ENCODE measurements at regions not wholly inside any gene's neighbourhood (a gene's known extent, or its start where the extent isn't known, plus 50 kb on each side); places are given as distances from the start of the nearest gene placed in this dataset.

DNA sequence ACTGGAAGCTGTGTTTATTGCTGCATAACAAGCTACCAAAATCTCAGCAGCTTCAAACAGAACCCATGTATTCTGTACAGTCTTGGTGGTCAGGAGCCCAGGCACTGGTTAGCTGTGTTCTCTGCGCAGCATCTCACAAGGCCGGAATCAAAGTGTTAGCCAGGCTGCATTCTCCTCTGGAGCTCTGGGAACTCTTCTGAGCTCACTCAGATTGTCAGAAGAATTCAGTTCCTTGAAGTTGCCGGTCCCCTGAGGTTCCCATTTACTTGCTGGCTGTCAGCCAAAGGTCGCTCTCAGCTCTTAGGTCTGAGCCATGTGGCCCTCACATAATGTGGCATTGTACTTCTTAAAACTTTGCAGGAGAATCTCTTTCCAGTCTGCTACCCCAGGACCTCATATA, 123.6 kb upstream of the SMIM21 start:
- intact Hi-C loops (cut with DNase I), result loop anchor here in 1 of 2 donors (10.0 kb wide), 1 partner anchor 366 kb away; no protein-coding TSS in a partner anchor
- no peak for ATAC-seq

DNA sequence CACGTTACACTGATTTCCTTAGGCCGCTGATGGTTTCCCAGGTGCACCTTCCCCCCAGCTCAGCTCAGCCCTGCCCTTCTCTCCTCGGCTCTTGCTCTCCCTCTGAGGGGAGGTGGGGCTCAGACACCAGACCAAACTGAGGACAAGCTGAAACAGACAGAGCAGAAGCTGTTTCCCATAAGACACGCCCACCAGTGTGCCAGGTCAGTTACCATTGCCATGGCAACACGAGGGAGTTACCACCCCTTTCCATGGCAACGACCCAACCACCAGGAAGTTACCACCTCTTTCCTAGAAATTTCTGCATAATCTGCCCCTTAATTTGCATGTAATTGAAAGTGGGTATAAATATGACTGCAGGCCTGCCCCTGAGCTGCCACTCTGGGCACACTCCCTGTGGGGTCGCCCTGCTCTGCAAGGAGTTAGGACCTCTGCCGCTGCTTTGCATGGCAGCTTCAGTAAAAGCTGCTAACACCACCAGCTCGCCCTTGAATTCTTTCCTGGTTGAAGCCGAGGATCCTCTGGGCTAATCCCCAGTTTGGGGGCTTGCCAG, 120.9 kb upstream of the SMIM21 start:
- no peak for ATAC-seq
- intact Hi-C loops (cut with DNase I), result no loop called here
- DNase-seq, result no peak

More for the DNA sequence above, 123.6 kb upstream of the SMIM21 start:
- DNase-seq, result no peak

DNA sequence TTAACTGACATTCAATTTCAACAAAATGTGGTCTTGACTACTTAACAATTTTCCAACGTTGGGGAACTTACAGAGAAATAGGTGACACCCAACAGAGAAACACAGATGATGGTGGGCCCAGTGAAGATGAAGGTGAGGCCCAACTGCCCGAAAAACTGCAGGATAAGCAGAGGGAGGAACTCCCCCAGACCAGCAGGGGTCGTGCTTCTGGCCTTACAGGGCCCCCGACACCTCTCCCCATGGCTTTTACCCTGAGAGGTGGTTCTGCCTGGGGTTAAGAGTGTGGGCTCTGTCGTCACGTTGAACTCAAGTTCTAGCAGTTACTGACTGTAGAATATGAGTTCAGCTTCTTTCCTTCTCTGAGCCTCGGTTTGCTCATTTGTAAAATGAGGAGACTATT, 119.5 kb upstream of the SMIM21 start:
- ATAC-seq (no peak), DNase-seq (no peak)
- intact Hi-C loops (cut with DNase I), result no loop called here

DNA sequence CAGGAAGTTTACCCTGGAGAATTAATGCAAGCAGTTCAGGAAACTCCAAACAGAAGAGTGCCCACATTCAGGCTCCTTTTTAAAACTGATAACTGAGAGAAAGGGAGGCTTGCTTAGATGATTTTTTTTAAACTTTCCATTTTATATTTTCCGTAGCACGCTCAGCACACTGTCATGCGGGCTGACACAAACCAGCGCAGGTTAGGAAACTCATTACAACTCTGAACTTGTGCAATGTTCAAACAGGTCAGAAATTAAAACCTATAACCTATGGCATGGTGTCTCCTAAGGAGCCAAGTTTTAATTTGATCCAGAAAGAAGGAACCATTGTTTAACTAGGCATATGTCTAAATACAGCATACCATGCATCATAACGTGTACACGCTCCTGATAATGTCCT, 117.7 kb upstream of the SMIM21 start:
- no peak for DNase-seq
- intact Hi-C loops (cut with DNase I), result no loop called here
- ATAC-seq, result no peak

DNA sequence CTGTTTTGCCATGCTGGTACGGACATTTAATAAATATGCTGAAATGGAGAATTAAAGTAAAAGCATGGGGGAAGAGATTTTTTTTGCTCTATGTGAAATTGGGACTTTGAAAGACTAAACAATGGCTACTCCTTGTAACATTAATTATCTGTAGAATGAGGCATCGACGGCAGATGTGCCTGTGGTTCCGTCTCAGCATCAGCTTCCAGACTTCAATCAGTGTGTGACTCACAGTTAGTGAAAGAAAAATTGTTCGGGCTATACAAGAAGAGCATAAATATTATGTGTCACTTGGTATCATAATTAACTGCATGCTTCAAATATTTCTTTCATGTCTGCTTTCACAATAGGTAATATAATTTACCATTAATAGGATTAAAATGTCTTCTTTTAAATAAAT, 117.0 kb upstream of the SMIM21 start:
- no peak for ATAC-seq

DNA sequence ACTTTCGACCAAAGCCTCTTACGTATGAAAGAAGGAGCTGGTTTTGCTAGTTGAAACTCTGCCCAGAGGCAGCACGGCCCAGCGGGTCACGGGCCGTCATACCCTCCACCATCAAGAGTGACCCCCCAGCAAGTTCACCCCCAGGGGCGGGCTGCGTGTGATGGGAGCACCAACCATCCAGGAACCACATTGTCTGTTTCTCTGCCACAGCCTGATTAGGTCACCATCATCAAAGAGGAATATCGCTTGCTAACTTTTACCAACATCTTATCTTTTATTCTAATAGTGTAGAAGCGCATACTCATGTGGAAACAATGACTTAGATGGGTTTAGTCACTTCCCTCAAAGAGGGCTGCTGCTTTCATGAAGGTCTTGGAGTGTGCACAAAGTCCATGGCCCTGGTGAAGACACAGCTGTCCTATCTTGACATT, 116.6 kb upstream of the SMIM21 start:
- intact Hi-C loops (cut with DNase I), result no loop called here
- DNase-seq (no peak), ATAC-seq (no peak)

More for the DNA sequence above, 117.0 kb upstream of the SMIM21 start:
- intact Hi-C loops (cut with DNase I), result no loop called here
- DNase-seq, result no peak

DNA sequence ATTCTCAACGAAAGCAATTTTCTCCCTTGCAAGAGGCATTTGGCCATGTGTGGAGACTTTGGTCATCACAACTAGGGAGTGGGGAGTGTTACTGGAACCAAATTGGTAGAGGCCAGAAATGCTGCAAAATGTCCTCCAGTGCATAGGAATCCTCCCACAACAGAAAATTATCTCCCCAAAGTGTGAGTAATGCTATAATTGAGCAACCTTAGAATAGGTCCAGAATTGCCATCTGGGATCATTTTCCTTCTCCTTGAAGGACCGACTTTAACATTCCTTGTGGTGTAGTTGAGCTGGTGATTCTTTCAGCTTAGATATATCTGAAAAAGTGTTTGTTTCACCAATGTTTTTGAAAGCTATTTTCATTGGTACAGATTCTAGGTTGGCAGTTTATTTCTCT, 111.2 kb upstream of the SMIM21 start:
- DNase-seq (no peak), ATAC-seq (peak in 1 of 2 donors; percentile 84)
- intact Hi-C loops (cut with DNase I), result no loop called here

DNA sequence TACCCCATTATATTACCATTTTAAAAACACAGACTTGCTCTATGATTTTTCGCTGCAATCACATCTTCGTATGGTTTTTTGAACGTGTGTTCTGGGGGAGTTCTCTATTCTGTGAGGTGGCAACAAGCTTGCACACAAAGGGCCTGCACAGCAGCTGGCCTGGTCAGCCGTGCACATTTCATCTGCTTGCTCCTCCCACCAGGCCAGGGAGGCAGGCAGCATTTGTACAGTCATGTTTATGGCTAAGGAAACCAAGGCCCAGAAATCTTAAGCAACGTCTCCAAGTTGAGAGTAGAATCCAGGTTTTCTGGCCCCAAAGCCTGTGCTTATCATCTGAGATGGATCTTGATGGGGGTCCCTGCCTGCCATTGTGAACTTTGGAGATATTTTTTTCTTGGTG, 106.4 kb upstream of the SMIM21 start:
- DNase-seq, result no peak
- ATAC-seq, result peak in 1 of 2 donors; percentile 30
- intact Hi-C loops (cut with DNase I), result no loop called here

DNA sequence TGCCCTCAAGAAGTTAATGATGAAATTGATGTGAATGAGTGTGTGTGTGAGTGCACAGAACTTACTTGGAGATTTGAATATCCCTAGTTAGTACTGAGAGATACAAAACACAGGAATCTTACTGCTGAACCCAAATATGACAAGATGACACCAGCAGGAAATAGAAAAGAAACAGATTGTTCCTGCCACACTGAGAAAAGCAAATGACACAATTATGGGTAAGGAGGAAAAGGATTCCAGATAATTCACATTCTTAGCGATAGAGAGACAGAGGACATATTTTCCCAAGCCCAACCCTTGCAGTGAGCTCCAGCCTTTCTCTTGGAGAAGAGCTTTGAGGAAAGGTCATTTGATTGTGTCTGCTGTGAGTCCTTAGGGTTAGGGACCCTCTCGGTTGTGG, 105.7 kb upstream of the SMIM21 start:
- no peak for ATAC-seq
- intact Hi-C loops (cut with DNase I), result no loop called here
- no peak for DNase-seq

DNA sequence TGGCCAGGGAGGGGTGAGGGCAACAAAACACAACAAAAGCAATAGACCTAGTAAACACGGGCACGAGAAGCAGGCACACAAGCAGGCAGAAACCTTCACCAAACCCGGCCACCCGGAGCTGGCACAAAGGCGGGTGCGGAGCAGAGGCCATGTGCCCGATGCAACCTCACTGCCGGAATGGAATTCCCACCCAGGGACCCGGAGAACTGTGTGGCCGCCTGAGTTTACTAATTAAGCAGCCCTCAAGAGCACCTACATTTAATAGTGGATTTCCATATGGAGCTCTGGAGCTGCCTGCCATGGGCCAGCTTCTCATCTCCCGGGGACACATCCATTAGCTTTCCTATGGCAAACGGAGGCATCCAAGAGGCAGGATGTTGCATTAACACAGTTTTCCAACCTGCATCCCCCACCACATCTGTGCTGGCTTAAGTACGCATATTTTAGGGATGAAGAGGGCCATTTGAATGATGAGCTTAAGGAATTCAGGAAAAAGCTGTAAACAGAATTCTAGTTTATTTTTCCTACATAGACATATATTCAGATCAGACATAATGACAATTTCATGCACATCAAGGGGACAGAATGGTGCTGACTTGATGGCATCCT, 104.5 kb upstream of the SMIM21 start:
- DNase-seq (no peak), ATAC-seq (no peak)
- intact Hi-C loops (cut with DNase I), result no loop called here

DNA sequence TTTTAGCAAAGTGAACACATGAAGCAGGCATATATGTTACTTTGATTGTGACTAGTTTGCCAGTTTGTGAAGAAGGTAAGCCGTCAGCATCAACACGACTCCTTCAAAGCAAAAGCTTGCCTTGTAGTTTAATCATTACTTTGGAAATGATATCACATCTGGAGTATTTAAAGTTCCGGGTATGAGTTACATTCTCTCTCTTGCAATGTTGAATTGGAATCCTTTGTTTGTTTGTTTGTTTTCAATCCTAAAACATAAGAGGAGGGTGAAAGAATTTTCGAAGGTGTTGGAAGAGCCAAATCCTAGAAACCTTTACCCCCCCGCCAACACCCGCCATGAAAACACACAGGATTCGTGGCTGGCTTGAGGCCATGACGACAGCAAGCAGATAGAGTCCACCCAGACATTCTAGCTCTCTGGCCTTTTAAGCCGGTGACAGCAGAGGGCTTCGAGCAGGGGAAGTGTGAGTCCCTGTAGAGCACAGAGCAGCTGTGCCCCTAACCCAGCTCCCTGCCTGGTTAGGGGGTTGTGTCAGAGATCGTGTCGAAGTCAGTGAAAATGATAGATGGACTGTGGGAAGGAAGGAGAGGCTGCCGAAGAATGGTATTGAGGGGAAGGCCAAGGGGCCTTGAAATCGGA, 103.8 kb upstream of the SMIM21 start:
- intact Hi-C loops (cut with DNase I), result no loop called here
- DNase-seq (no peak), ATAC-seq (peak in 1 of 2 donors; percentile 53)

DNA sequence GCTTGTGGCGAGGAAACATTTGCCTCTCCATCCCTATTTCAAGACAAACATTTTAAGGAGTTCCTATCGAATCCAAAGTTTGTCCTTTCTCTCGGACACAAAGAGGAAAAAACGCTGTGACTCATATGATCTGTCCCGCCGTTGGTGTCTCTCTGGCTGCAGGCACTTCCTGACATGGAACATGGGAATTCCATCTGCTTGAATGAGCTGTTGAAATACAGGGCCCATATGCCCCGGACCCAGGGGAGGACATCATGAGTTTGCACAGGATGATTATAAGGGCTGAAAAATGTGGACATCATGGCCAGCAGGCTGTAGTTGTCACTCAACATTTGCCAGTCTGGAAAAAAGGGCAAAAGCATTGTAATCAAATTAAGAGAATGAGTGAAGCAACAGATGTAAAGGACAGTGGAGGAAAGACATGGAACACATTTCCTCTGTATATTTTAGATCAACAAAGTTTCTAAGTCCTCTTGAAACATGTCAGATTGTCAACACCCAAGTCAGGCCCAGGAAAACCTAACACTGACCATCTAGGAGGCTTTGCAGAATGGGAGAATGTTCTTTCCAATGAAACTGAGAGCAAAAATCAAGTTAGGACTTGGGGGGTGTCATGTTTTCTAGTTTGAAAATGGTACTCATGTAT, 103.2 kb upstream of the SMIM21 start:
- ATAC-seq (peak in 1 of 2 donors; percentile 92), DNase-seq (peak; percentile 36)
- intact Hi-C loops (cut with DNase I), result no loop called here

DNA sequence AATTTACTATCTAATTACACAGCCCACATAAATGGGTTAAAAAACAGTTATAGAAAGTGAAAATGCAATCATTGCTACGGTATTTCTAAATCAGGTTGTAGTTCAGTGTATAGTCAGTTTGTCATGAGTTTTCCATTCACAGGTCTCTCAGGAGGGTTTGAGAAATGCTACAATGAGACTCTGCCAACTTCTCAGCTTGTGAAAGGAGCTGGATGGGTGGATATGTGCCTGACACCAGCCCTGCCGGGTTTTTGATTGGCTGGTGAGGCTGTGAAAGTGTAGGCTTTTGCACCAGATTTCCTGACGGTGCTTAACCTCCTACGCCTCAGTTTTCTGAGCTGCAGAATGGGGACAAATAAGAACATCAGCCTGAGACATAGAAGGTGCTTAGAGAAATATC, 102.6 kb upstream of the SMIM21 start:
- ATAC-seq, result peak; percentile 50 to 77
- no peak for DNase-seq
- intact Hi-C loops (cut with DNase I), result no loop called here

DNA sequence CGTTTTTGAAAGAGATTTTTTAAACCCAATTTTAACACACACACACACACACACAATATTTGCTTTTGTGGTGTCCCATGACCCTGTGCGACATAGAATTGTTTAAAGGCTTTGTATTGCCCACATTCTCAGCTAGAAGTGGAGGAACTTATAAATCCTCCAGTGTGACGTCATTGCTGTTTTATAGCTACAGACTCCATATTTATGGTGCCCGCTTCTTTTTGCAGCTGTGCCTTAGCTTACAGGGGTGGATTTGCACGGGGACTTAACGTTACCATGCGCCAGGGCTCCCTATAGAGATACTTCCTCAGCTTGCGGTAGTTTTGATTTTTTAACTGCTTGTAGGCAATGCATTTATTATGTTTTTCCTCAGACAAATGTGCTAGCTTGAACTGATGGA, 101.9 kb upstream of the SMIM21 start:
- DNase-seq (no peak), ATAC-seq (no peak)
- intact Hi-C loops (cut with DNase I), result no loop called here

DNA sequence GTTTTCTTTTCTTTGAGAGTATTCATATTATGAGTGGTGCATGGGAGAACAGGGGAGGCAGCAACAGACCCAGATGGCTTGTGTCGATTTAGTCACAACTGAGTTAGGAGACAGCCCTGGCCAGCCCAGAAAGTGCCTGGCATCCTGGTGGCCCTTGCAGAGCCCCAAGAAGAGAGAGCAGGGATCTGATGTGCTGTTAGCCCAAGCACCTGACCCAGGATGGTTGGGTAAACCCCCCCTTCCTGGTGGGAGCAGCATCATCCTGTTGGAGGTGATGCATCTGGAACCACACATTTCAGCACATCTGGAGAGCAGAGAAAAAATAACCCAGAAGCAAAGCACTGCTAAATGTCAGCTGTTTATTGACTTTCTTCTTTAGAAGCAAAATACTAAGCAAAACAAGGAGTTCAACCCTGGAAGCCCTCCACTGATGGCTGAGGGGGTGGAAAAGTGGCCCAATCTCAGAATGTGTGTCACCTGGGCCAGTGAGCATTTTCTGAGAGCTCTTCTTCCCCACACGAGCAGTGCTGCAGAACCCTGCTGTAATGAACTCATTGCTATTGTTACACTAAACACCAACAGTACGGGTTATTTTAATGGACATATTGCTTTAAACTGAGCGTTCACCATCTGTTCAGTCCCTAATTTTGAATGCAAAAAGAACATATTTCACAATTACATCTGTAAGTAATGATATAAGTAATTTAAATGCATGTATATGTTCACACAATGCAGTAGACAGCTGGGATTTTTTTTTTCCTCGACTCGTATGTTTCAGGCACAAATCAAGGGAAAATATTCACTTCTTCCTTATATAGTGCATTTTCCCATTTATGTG, 100.6 kb upstream of the SMIM21 start:
- DNase-seq (no peak), ATAC-seq (no peak)
- intact Hi-C loops (cut with DNase I), result no loop called here

DNA sequence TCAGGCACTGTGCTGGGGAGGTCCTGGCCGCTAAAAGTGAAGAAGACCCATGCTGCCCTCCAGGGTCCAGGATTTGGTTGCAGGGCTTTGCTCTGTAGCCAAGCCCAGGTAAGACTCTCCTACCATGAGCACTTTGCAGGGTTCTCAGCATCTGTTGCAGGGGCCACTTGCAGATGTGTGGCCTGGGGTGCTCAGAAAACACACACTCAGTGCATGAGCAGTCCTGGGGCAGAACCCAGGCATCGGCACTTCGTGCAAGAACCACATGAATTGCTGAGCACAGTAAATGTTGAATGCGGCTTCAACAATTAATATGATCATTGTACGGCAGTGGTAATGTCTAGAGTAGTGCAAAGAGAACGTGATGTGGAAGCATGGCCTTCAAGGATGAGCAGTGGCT, 98.5 kb upstream of the SMIM21 start:
- ATAC-seq (no peak), DNase-seq (no peak)
- intact Hi-C loops (cut with DNase I), result no loop called here

DNA sequence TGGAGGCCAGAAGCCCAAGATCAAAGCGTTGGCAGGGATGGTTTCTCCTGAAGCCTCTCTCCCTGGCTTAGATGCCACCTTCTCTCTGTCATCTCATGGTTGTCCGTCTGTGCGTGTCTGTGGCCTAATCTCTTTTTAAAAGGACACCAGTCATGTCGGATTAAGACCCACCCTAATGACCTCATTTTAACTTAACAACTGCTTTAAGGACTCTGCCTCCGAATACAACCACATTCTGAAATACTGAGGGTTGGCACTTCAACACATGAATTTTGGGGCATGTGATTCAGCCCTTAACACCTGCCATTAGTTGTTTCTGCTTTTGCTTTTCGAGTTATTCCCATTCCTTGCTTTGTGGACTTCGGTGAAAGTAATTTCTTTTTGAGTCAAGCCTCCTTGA, 97.8 kb upstream of the SMIM21 start:
- DNase-seq, result no peak
- no peak for ATAC-seq

DNA sequence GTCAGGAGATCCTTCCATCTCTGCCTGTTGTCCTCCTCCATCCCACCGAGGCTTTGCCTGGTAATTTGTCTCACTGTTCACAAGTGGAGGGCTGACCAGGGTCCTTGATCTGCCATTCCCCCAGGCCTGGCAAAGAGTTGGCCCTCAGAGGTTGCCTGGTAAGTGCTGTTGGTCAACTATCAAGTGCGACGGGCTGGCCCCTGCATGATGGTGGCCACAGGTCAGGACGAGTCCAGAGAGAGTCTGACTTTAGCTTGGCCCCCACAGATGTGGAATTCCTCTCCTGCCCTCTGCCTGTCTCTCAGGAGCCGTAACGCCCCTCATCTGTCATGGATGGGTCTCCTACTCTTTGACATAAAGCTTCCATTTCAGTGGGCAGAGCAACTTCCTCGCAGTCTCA, 97.3 kb upstream of the SMIM21 start:
- ATAC-seq (no peak), DNase-seq (no peak)
- intact Hi-C loops (cut with DNase I), result no loop called here

More for the DNA sequence above, 97.8 kb upstream of the SMIM21 start:
- intact Hi-C loops (cut with DNase I), result no loop called here

DNA sequence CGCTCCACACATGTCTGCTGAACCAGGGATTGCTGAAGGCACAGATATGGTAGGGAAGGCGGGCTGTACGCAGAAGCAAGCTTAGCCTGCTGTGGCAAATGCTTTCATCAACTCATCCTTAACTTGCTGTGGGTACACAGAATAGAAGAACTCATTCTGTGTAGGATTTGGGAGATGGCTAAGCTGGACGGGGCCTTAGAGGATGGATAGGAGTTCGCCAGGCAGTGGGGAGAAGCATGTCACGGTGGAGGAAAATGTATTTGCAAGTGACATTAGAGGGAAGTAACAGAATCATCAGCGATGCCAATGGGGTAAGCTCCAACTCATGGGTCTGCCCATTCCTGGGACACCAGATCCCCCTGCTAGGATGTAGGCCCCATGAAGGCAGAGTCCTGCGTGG, 96.7 kb upstream of the SMIM21 start:
- DNase-seq, result no peak
- ATAC-seq, result no peak
- intact Hi-C loops (cut with DNase I), result no loop called here

DNA sequence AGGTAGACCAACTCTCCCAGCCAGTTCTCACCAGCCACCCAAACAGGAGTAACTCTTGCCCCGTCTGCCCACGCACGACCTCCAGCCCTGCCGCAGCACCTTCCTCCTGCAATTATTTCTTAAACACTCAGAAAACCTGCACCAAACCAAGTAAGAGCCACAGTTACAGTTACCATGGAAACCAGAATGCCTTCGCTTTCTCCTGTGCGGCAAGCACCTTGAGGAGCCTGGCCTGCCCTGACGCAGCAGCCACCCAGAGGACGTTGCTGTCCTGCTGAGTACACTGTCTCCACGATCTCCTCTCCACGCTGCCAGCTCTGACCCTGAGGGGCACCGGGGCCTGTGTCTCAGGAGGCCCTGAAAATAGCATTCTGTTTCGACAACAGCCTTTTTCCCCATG, 94.3 kb upstream of the SMIM21 start:
- DNase-seq (no peak), ATAC-seq (no peak)
- intact Hi-C loops (cut with DNase I), result no loop called here
